Prostate gland (tissue), 2 donors: ENCODE measurements at regions not wholly inside any gene's neighbourhood (a gene's known extent, or its start where the extent isn't known, plus 50 kb on each side); places are given as distances from the start of the nearest gene placed in this dataset.

Experiments used
- DNase-seq: peaks from one replicate; pipeline ENCODE4 v3.0.0-alpha.2; 2019; ENCODE audit warnings: low spot score
- H3K27ac ChIP-seq, 2 donors: fragments of 200-600 bp; sonication (generic); 2 replicates each; pipeline ENCODE4 v1.5.1; 2017 to 2019
- H3K27me3 ChIP-seq: fragments of 200-600 bp; sonication (generic); replicated peaks from 2 replicates; pipeline ENCODE4 v1.5.1; 2019; ENCODE audit not compliant: insufficient read depth
- H3K36me3 ChIP-seq, 2 donors: fragments of 200-600 bp; sonication (generic); 1 replicate in 1 of 2; 2 replicates in 1 of 2; pipeline versions ENCODE4 v1.5.1 to v1.8.1; 2017 to 2019
- H3K4me1 ChIP-seq: fragments of 200-600 bp; sonication (generic); replicated peaks from 2 replicates; pipeline ENCODE4 v1.5.1; 2019
- H3K4me3 ChIP-seq, 2 donors: fragments of 200-600 bp; sonication (generic); 2 replicates each; pipeline ENCODE4 v1.5.1; 2017 to 2019
- H3K9me3 ChIP-seq: fragments of 200-600 bp; sonication (generic); 2 replicates; pipeline ENCODE4 v1.5.1; 2017
- CTCF ChIP-seq, 4 experiments: fragments of 200-600 bp in 2 of 4; fragments of 450-650 bp in 2 of 4; sonication (generic) in 2 of 4; IDR thresholded peaks; 1 replicate in 3 of 4; 2 replicates in 1 of 4; pipeline ENCODE4 v1.5.1; 2016 to 2019; ENCODE audit warnings: antibody characterized with exemption in 4 of 4, mild to moderate bottlenecking in 2 of 4, moderate library complexity in 2 of 4
- POLR2A ChIP-seq: fragments of 450-650 bp; IDR thresholded peaks from one replicate; pipeline ENCODE4 v1.6.1; 2016; ENCODE audit warnings: antibody characterized with exemption, mild to moderate bottlenecking
- POLR2AphosphoS5 ChIP-seq: sonication (generic); formaldehyde crosslinking; IDR thresholded peaks from one replicate; pipeline ENCODE4 v1.6.1; 2017; ENCODE audit warnings: antibody characterized with exemption
- WGBS: methylation state at CpG from one replicate; pipeline ENCODE4 v1.1.5; 2018; 5-methylcytosine and 5-hydroxymethylcytosine counted together
- intact Hi-C: fragments of 100-400 bp; cut with DNase I; formaldehyde crosslinking; loops from one replicate; pipeline ENCODE4 v1.14.2; 2022

GRCh38 chr5:125274211-125274610 is 527.8 kb upstream of the ZNF608 start:
- Histone ChIP-seq H3K27ac (no peak overlapping the region), H3K27me3 (no peaks in the 10 kb centered on the region), H3K9me3 (no peaks in the 10 kb centered on the region), H3K36me3 (no peaks in the 10 kb centered on the region), H3K4me1 (no peaks in the 10 kb centered on the region), H3K4me3 (no peak overlapping the region)
- no peak for DNase-seq
- intact Hi-C loops, result no loop called here
- 57% methylated on average over 1 of the region's 1 CpG for WGBS
- no peak for TF ChIP-seq POLR2AphosphoS5
- no peak for TF ChIP-seq CTCF (IDR thresholded peaks at IDR 0.05)
- TF ChIP-seq POLR2A, result no peak

GRCh38 chr5:125274938-125275724 is 528.7 kb upstream of the ZNF608 start:
- Histone ChIP-seq H3K4me1 (no peaks in the 10 kb centered on the region), H3K4me3 (no peak overlapping the region), H3K27me3 (no peaks in the 10 kb centered on the region), H3K9me3 (no peaks in the 10 kb centered on the region), H3K27ac (no peak overlapping the region), H3K36me3 (no peaks in the 10 kb centered on the region)
- WGBS, result 32% methylated on average over 1 of the region's 1 CpG
- TF ChIP-seq CTCF (IDR thresholded peaks at IDR 0.05) (no peak), POLR2AphosphoS5 (peak; percentile 5)
- DNase-seq, result no peak
- intact Hi-C loops, result no loop called here

- no peaks in the 10 kb centered on the region for H3K27me3 ChIP-seq
- no peak overlapping the region for H3K27ac ChIP-seq
- H3K9me3 ChIP-seq, result no peaks in the 10 kb centered on the region
- WGBS, result 76% methylated on average over 3 of the region's 3 CpGs
- no peaks in the 10 kb centered on the region for H3K4me1 ChIP-seq
- DNase-seq, result no peak
- H3K4me3 ChIP-seq, result no peak overlapping the region
- TF ChIP-seq CTCF (IDR thresholded peaks at IDR 0.05) (no peak), POLR2AphosphoS5 (no peak), POLR2A (no peak)
- no peaks in the 10 kb centered on the region for H3K36me3 ChIP-seq
- intact Hi-C loops, result no loop called here
Measured at GRCh38 chr5:125275725-125276090, 529.3 kb upstream of the ZNF608 start.

- no peak for DNase-seq
- Histone ChIP-seq H3K27ac (no peak overlapping the region), H3K4me3 (no peak overlapping the region), H3K27me3 (no peaks in the 10 kb centered on the region), H3K9me3 (no peaks in the 10 kb centered on the region), H3K36me3 (no peaks in the 10 kb centered on the region), H3K4me1 (no peaks in the 10 kb centered on the region)
- intact Hi-C loops, result no loop called here
- WGBS, result 78% methylated on average over 2 of the region's 2 CpGs
- TF ChIP-seq POLR2AphosphoS5 (no peak), POLR2A (no peak), CTCF (IDR thresholded peaks at IDR 0.05) (no peak)
Measured at GRCh38 chr5:125276096-125276495, 529.7 kb upstream of the ZNF608 start.

GRCh38 chr5:125277494-125278154 is 531.2 kb upstream of the ZNF608 start:
- H3K27ac ChIP-seq, result no peak overlapping the region
- H3K9me3 ChIP-seq, result no peaks in the 10 kb centered on the region
- no peaks in the 10 kb centered on the region for H3K27me3 ChIP-seq
- TF ChIP-seq CTCF (IDR thresholded peaks at IDR 0.05) (no peak), POLR2A (no peak), POLR2AphosphoS5 (no peak)
- H3K4me3 ChIP-seq, result no peak overlapping the region
- intact Hi-C loops, result no loop called here
- DNase-seq, result no peak
- H3K36me3 ChIP-seq, result no peaks in the 10 kb centered on the region
- H3K4me1 ChIP-seq, result no peaks in the 10 kb centered on the region
- WGBS, result 84% methylated on average over 3 of the region's 3 CpGs
